HEK293 (cell line): ENCODE measurements at regions not wholly inside any gene's neighbourhood (a gene's known extent, or its start where the extent isn't known, plus 50 kb on each side); places are given as distances from the start of the nearest gene placed in this dataset.

Experiments
- CTCF ChIA-PET: fragments of 350-600 bp; formaldehyde crosslinking; extraction: SDS; loops from one replicate; lab custom pipeline; 2021; ENCODE audit warnings: antibody characterized with exemption; lab: Yijun Ruan, JAX
- POLR2A ChIA-PET: fragments of 300-600 bp; formaldehyde crosslinking; extraction: SDS; loops from one replicate; lab custom pipeline; 2020; ENCODE audit warnings: antibody characterized with exemption, inconsistent platforms; lab: Yijun Ruan, JAX
- H3K27ac ChIP-seq: fragments of 200-500 bp; sonication (Bioruptor generic); 2 replicates; pipeline ENCODE4 v1.5.1; 2014; ENCODE audit warnings: low read depth, low read length, control low read depth, inconsistent platforms; ENCODE audit errors: extremely low read depth
- H3K36me3 ChIP-seq, 2 experiments: fragments of 200-500 bp in 1 of 2; sonication (Bioruptor generic) in 1 of 2; 1 replicate in 1 of 2; 2 replicates in 1 of 2; pipeline ENCODE4 v1.5.1; 2014 to 2017; ENCODE audit warnings: inconsistent platforms in 2 of 2, low read length in 2 of 2; ENCODE audit not compliant: control insufficient read depth in 2 of 2, insufficient read depth in 1 of 2
- H3K4me1 ChIP-seq: fragments of 200-500 bp; sonication (Bioruptor generic); 2 replicates; pipeline ENCODE4 v1.5.1; 2014; ENCODE audit warnings: mild to moderate bottlenecking, low read length, inconsistent platforms; ENCODE audit not compliant: control insufficient read depth, insufficient read depth
- H3K4me3 ChIP-seq: 2 replicates; pipeline ENCODE4 v1.5.1; 2011; ENCODE audit warnings: low read depth, mild to moderate bottlenecking, control low read depth, low read length, moderate library complexity
- H3K9me3 ChIP-seq: fragments of 200-500 bp; sonication (Bioruptor generic); 2 replicates; pipeline ENCODE4 v1.5.1; 2014; ENCODE audit warnings: low read depth, low read length, inconsistent platforms; ENCODE audit not compliant: control insufficient read depth, insufficient read depth
- BCL11A ChIP-seq: fragments of 450-650 bp; formaldehyde crosslinking; IDR thresholded peaks from 2 replicates; pipeline ENCODE4 v1.5.1; 2016; ENCODE audit warnings: low read depth, missing biosample characterization, missing genetic modification characterization
- BCL6B ChIP-seq: fragments of 450-650 bp; formaldehyde crosslinking; IDR thresholded peaks from 2 replicates; pipeline ENCODE4 v1.5.1; 2017; ENCODE audit warnings: missing biosample characterization, missing genetic modification characterization
- KLF7 ChIP-seq: fragments of 450-650 bp; formaldehyde crosslinking; IDR thresholded peaks from 2 replicates; pipeline ENCODE4 v1.5.1; 2016; ENCODE audit warnings: missing biosample characterization, missing genetic modification characterization, borderline replicate concordance
- PRDM4 ChIP-seq: fragments of 450-650 bp; formaldehyde crosslinking; IDR thresholded peaks from 2 replicates; pipeline ENCODE4 v1.5.1; 2017; ENCODE audit warnings: missing biosample characterization, missing genetic modification characterization
- ZBTB20 ChIP-seq: fragments of 450-650 bp; formaldehyde crosslinking; IDR thresholded peaks from 2 replicates; pipeline ENCODE4 v1.5.1; 2016; ENCODE audit warnings: missing biosample characterization, missing genetic modification characterization
- ZNF121 ChIP-seq: fragments of 450-650 bp; formaldehyde crosslinking; IDR thresholded peaks from 2 replicates; pipeline ENCODE4 v1.5.1; 2016; ENCODE audit warnings: missing biosample characterization, missing genetic modification characterization
- ZNF140 ChIP-seq: fragments of 450-650 bp; formaldehyde crosslinking; IDR thresholded peaks from 2 replicates; pipeline ENCODE4 v1.5.1; 2016; ENCODE audit warnings: missing biosample characterization, missing genetic modification characterization
- ZNF18 ChIP-seq: fragments of 450-650 bp; formaldehyde crosslinking; IDR thresholded peaks from 2 replicates; pipeline ENCODE4 v1.5.1; 2016; ENCODE audit warnings: missing biosample characterization, missing genetic modification characterization
- ZNF2 ChIP-seq: fragments of 450-650 bp; formaldehyde crosslinking; IDR thresholded peaks from 2 replicates; pipeline ENCODE4 v1.5.1; 2016; ENCODE audit warnings: missing biosample characterization, missing genetic modification characterization
- ZNF23 ChIP-seq: fragments of 450-650 bp; formaldehyde crosslinking; IDR thresholded peaks from 2 replicates; pipeline ENCODE4 v1.5.1; 2016; ENCODE audit warnings: missing biosample characterization, missing genetic modification characterization, borderline replicate concordance
- ZNF239 ChIP-seq: fragments of 450-650 bp; formaldehyde crosslinking; IDR thresholded peaks from 2 replicates; pipeline ENCODE4 v1.5.1; 2016; ENCODE audit warnings: missing biosample characterization, missing genetic modification characterization
- ZNF274 ChIP-seq, 2 experiments: fragments of 200-500 bp in 1 of 2; fragments of 450-650 bp in 1 of 2; sonication (Bioruptor generic) in 1 of 2; formaldehyde crosslinking in 1 of 2; IDR thresholded peaks; 2 replicates each; pipeline versions ENCODE4 v1.5.1 to v1.6.1; 2014 to 2016; ENCODE audit warnings: borderline replicate concordance in 1 of 2, inconsistent platforms in 1 of 2, low read length in 1 of 2, missing biosample characterization in 1 of 2, missing genetic modification characterization in 1 of 2
- ZNF350 ChIP-seq: fragments of 450-650 bp; formaldehyde crosslinking; IDR thresholded peaks from 2 replicates; pipeline ENCODE4 v1.5.0; 2017; ENCODE audit warnings: missing biosample characterization, mild to moderate bottlenecking, missing genetic modification characterization
- ZNF391 ChIP-seq: fragments of 450-650 bp; formaldehyde crosslinking; IDR thresholded peaks from 2 replicates; pipeline ENCODE4 v1.5.1; 2016; ENCODE audit warnings: low read depth, missing biosample characterization, missing genetic modification characterization, borderline replicate concordance
- ZNF426 ChIP-seq: fragments of 450-650 bp; formaldehyde crosslinking; IDR thresholded peaks from 2 replicates; pipeline ENCODE4 v1.5.1; 2017; ENCODE audit warnings: missing biosample characterization, missing genetic modification characterization, mild to moderate bottlenecking, inconsistent platforms, moderate library complexity
- ZNF623 ChIP-seq: fragments of 450-650 bp; formaldehyde crosslinking; IDR thresholded peaks from 2 replicates; pipeline ENCODE4 v1.5.1; 2016; ENCODE audit warnings: missing biosample characterization, missing genetic modification characterization
- ZNF664 ChIP-seq: fragments of 450-650 bp; formaldehyde crosslinking; IDR thresholded peaks from 2 replicates; pipeline ENCODE4 v1.5.1; 2016; ENCODE audit warnings: missing biosample characterization, missing genetic modification characterization
- ZNF777 ChIP-seq: fragments of 450-650 bp; formaldehyde crosslinking; IDR thresholded peaks from 2 replicates; pipeline ENCODE4 v1.5.1; 2017; ENCODE audit warnings: missing biosample characterization, missing genetic modification characterization, borderline replicate concordance
- ZNF843 ChIP-seq: fragments of 450-650 bp; formaldehyde crosslinking; IDR thresholded peaks from 2 replicates; pipeline ENCODE4 v1.5.1; 2016; ENCODE audit warnings: missing biosample characterization, missing genetic modification characterization
- ZSCAN16 ChIP-seq: fragments of 450-650 bp; formaldehyde crosslinking; IDR thresholded peaks from 2 replicates; pipeline ENCODE4 v1.5.1; 2016; ENCODE audit warnings: missing biosample characterization, missing genetic modification characterization
- ZXDB ChIP-seq: fragments of 450-650 bp; formaldehyde crosslinking; IDR thresholded peaks from 2 replicates; pipeline ENCODE4 v1.5.1; 2016; ENCODE audit warnings: missing biosample characterization, missing genetic modification characterization

- Histone ChIP-seq H3K4me3 (no peak overlapping the region), H3K36me3 (no peaks in the 10 kb centered on the region), H3K4me1 (no peaks in the 10 kb centered on the region), H3K9me3 (no peaks in the 10 kb centered on the region), H3K27ac (no peak overlapping the region)
- POLR2A ChIA-PET = no interaction called here
- CTCF ChIA-PET = no interaction called here
- TF ChIP-seq BCL11A (tag by site-specific recombination) (no peak), ZNF350 (tag by site-specific recombination) (no peak), ZNF664 (tag by site-specific recombination) (no peak), ZNF18 (no peak), ZNF843 (tag by site-specific recombination) (no peak), ZNF23 (no peak), ZNF426 (tag by site-specific recombination) (no peak), ZNF274 (IDR thresholded peaks at IDR 0.05; ENCODE audit: low read length) (no peak), ZNF274 (tag by site-specific recombination; IDR thresholded peaks at IDR 0.05; ENCODE audit: borderline replicate concordance) (no peak), ZSCAN16 (tag by site-specific recombination) (no peak), ZNF140 (tag by site-specific recombination) (no peak), ZBTB20 (tag by site-specific recombination) (no peak), ZXDB (no peak), ZNF239 (no peak), ZNF391 (tag by site-specific recombination) (no peak), ZNF777 (no peak)
Measured at GRCh38 chr13:39282400-39282972, 244.2 kb downstream of the NHLRC3 start.

- CTCF ChIA-PET = no interaction called here
- Histone ChIP-seq H3K4me1 (no peaks in the 10 kb centered on the region), H3K36me3 (no peaks in the 10 kb centered on the region), H3K27ac (no peak overlapping the region), H3K4me3 (no peak overlapping the region), H3K9me3 (no peaks in the 10 kb centered on the region)
- TF ChIP-seq ZNF623 (tag by site-specific recombination) (no peak), KLF7 (tag by site-specific recombination) (no peak), ZNF2 (tag by site-specific recombination) (no peak), PRDM4 (no peak), ZNF121 (no peak), BCL6B (no peak)
- POLR2A ChIA-PET = no interaction called here
Measured at GRCh38 chr13:39283072-39283471, 244.8 kb downstream of the NHLRC3 start.
